ENCODE measurements at regions not wholly inside any gene's neighbourhood (a gene's known extent, or its start where the extent isn't known, plus 50 kb on each side); places are given as distances from the start of the nearest gene placed in this dataset.
"Not testable (repeated sequence)": the region's sequence is repeated elsewhere in the genome, so short reads cannot be mapped to it uniquely, and the experiment has no call there.

GRCh38 chr7:32222251-32222900, 152.2 kb upstream of the PDE1C start:
- no peak for DNase-seq (ENCODE audit: low spot score)

- DNase-seq (ENCODE audit: low spot score), result no peak
These were observed 151.5 kb upstream of the PDE1C start for GRCh38 chr7:32221736-32222135.

GRCh38 chr7:32221056-32221455, 150.8 kb upstream of the PDE1C start:
- no peak for DNase-seq (ENCODE audit: low spot score)

- not testable (repeated sequence) for DNase-seq (ENCODE audit: low spot score)
These were observed 149.6 kb upstream of the PDE1C start for GRCh38 chr7:32219831-32220230.

GRCh38 chr7:32219416-32219815, 149.2 kb upstream of the PDE1C start:
- no peak for DNase-seq (ENCODE audit: low spot score)

GRCh38 chr7:32218741-32219288, 148.6 kb upstream of the PDE1C start:
- DNase-seq (ENCODE audit: low spot score), result no peak

- DNase-seq (ENCODE audit: low spot score), result no peak
These were observed 147.9 kb upstream of the PDE1C start for GRCh38 chr7:32218154-32218467.

GRCh38 chr7:32217341-32218153, 147.3 kb upstream of the PDE1C start:
- DNase-seq (ENCODE audit: low spot score), result no peak

GRCh38 chr7:32216759-32217158, 146.6 kb upstream of the PDE1C start:
- DNase-seq (ENCODE audit: low spot score), result no peak

GRCh38 chr7:32215697-32216096, 145.5 kb upstream of the PDE1C start:
- DNase-seq (ENCODE audit: low spot score), result no peak

GRCh38 chr7:32214913-32215312, 144.7 kb upstream of the PDE1C start:
- no peak for DNase-seq (ENCODE audit: low spot score)

- no peak for DNase-seq (ENCODE audit: low spot score)
These were observed 142.1 kb upstream of the PDE1C start for GRCh38 chr7:32212321-32212720.

- DNase-seq (ENCODE audit: low spot score), result peak; percentile 24
These were observed 136.8 kb upstream of the PDE1C start for GRCh38 chr7:32206987-32207386.

GRCh38 chr7:32206488-32206887, 136.3 kb upstream of the PDE1C start:
- DNase-seq (ENCODE audit: low spot score), result no peak

- not testable (repeated sequence) for DNase-seq (ENCODE audit: low spot score)
These were observed 135.2 kb upstream of the PDE1C start for GRCh38 chr7:32205298-32205824.

GRCh38 chr7:32204361-32205018, 134.3 kb upstream of the PDE1C start:
- peak; percentile 64 for DNase-seq (ENCODE audit: low spot score)

GRCh38 chr7:32200646-32201045, 130.4 kb upstream of the PDE1C start:
- no peak for DNase-seq (ENCODE audit: low spot score)

- DNase-seq (ENCODE audit: low spot score), result no peak
These were observed 124.3 kb upstream of the PDE1C start for GRCh38 chr7:32194537-32194936.

- DNase-seq (ENCODE audit: low spot score), result no peak
These were observed 121.1 kb upstream of the PDE1C start for GRCh38 chr7:32191305-32191704.

- DNase-seq (ENCODE audit: low spot score), result no peak
These were observed 109.4 kb upstream of the PDE1C start for GRCh38 chr7:32179567-32179966.

GRCh38 chr7:32178677-32179366, 108.6 kb upstream of the PDE1C start:
- DNase-seq (ENCODE audit: low spot score), result no peak

- DNase-seq (ENCODE audit: low spot score), result no peak
These were observed 107.0 kb upstream of the PDE1C start for GRCh38 chr7:32177232-32177631.

All from hepatic stellate cell (primary cell).